ENCODE measurements at regions not wholly inside any gene's neighbourhood (a gene's known extent, or its start where the extent isn't known, plus 50 kb on each side); places are given as distances from the start of the nearest gene placed in this dataset.

DNA sequence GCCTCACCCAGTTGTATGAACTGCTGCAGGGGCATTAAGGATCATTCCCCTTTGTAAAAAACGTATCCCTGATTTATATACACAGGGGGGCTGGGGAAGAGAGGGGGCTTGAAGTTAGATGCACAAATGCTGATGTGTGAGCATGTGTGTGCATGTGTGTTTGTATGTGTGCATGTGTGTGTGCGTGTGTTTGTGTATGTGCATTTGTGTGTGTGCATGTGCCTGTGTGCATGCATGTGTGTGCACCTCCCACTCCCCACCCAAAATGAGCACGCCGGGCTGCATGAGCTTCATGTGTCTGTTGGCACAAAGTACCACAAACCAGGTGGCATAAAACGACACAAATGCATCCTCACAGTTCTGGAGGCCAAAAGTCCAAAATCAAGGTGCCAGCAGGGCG is 1315.2 kb downstream of the TBC1D22A start:
- TF ChIP-seq, protein P1, sequence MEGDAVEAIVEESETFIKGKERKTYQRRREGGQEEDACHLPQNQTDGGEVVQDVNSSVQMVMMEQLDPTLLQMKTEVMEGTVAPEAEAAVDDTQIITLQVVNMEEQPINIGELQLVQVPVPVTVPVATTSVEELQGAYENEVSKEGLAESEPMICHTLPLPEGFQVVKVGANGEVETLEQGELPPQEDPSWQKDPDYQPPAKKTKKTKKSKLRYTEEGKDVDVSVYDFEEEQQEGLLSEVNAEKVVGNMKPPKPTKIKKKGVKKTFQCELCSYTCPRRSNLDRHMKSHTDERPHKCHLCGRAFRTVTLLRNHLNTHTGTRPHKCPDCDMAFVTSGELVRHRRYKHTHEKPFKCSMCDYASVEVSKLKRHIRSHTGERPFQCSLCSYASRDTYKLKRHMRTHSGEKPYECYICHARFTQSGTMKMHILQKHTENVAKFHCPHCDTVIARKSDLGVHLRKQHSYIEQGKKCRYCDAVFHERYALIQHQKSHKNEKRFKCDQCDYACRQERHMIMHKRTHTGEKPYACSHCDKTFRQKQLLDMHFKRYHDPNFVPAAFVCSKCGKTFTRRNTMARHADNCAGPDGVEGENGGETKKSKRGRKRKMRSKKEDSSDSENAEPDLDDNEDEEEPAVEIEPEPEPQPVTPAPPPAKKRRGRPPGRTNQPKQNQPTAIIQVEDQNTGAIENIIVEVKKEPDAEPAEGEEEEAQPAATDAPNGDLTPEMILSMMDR (IDR thresholded peaks at IDR 0.05) = no peak
- no peak for TF ChIP-seq EP300 (IDR thresholded peaks at IDR 0.05)
